ENCODE measurements at regions not wholly inside any gene's neighbourhood (a gene's known extent, or its start where the extent isn't known, plus 50 kb on each side); places are given as distances from the start of the nearest gene placed in this dataset.
"Not testable (repeated sequence)": the region's sequence is repeated elsewhere in the genome, so short reads cannot be mapped to it uniquely, and the experiment has no call there.

GRCh38 chr1:29387210-29387609 is 150.9 kb downstream of the PTPRU start:
- TF ChIP-seq ZSCAN20 (CRISPR knock-in tag; IDR thresholded peaks at IDR 0.05) (no peak), CHD4 (IDR thresholded peaks at IDR 0.05; ENCODE audit: borderline replicate concordance) (no peak), FOXS1 (CRISPR knock-in tag; IDR thresholded peaks at IDR 0.05) (no peak), HOXB13 (CRISPR knock-in tag; IDR thresholded peaks at IDR 0.05; ENCODE audit: low read depth) (no peak), ELK1 (IDR thresholded peaks at IDR 0.05; ENCODE audit: low read depth, low read length) (no peak), FOSL2 (IDR thresholded peaks at IDR 0.05) (no peak), FOSL2 (CRISPR knock-in tag; IDR thresholded peaks at IDR 0.05) (no peak), ATOH8 (CRISPR knock-in tag; IDR thresholded peaks at IDR 0.05; ENCODE audit: low read depth) (no peak), CTCF (IDR thresholded peaks at IDR 0.05) (no peak), EP300 (IDR thresholded peaks at IDR 0.05) (no peak)
- no peaks in the 10 kb centered on the region for H3K9me3 ChIP-seq
- 28% methylated on average over 3 of the region's 3 CpGs for WGBS (ENCODE audit: missing lambda C conversion rate)
- ATAC-seq (no peak), DNase-seq (ENCODE audit: low read depth in 1 of 2, low spot score in 1 of 2) (no peak), FAIRE-seq (no peak)
- H3K27ac ChIP-seq, result no peak overlapping the region
- H3K4me3 ChIP-seq, result no peak overlapping the region
- ChIA-PET POLR2A (no interaction called here), CTCF (no interaction called here)
- no peaks in the 10 kb centered on the region for H3K4me1 ChIP-seq
- no peak overlapping the region for H3K4me2 ChIP-seq

GRCh38 chr1:29386453-29386852 is 150.1 kb downstream of the PTPRU start:
- POLR2A ChIA-PET; FAIRE-seq; H3K4me1 ChIP-seq; H3K27ac ChIP-seq; H3K4me3 ChIP-seq; CTCF ChIA-PET; H3K4me2 ChIP-seq; H3K9me3 ChIP-seq; ATAC-seq; DNase-seq (ENCODE audit: low read depth in 1 of 2, low spot score in 1 of 2): not testable (repeated sequence)
- WGBS (ENCODE audit: missing lambda C conversion rate), result 80% methylated on average over 1 of the region's 1 CpG

GRCh38 chr1:29385966-29386365 is 149.6 kb downstream of the PTPRU start:
- no peak overlapping the region for H3K27ac ChIP-seq
- CTCF ChIA-PET, result interaction anchor here (1.1 kb wide), 1 partner anchor 10 kb away, joined by 3 read pairs; no protein-coding TSS in a partner anchor
- DNase-seq (ENCODE audit: low read depth in 1 of 2, low spot score in 1 of 2) (no peak), FAIRE-seq (no peak), ATAC-seq (no peak)
- POLR2A ChIA-PET, result no interaction called here
- WGBS (ENCODE audit: missing lambda C conversion rate), result 48% methylated on average over 5 of the region's 5 CpGs
- H3K4me3 ChIP-seq, result no peak overlapping the region
- no peak overlapping the region for H3K4me2 ChIP-seq
- TF ChIP-seq FOSL2 (IDR thresholded peaks at IDR 0.05) (no peak), FOSL2 (CRISPR knock-in tag; IDR thresholded peaks at IDR 0.05) (no peak), HMGXB4 (CRISPR knock-in tag; IDR thresholded peaks at IDR 0.05; ENCODE audit: borderline replicate concordance) (no peak), CBX8 (IDR thresholded peaks at IDR 0.05) (no peak), EHF (CRISPR knock-in tag; IDR thresholded peaks at IDR 0.05) (no peak), RARB (CRISPR knock-in tag; IDR thresholded peaks at IDR 0.05) (no peak), POLR2A (IDR thresholded peaks at IDR 0.05; ENCODE audit: low read length) (no peak)
- no peaks in the 10 kb centered on the region for H3K9me3 ChIP-seq
- H3K4me1 ChIP-seq, result no peaks in the 10 kb centered on the region
